ENCODE measurements at regions not wholly inside any gene's neighbourhood (a gene's known extent, or its start where the extent isn't known, plus 50 kb on each side); places are given as distances from the start of the nearest gene placed in this dataset.

GRCh38 chr18:24985586-24985985 lies 366.4 kb downstream of the ZNF521 start:
- ATAC-seq (no peak), DNase-seq (ENCODE audit: low spot score) (no peak)
- intact Hi-C loops (cut with DNase I), result no loop called here

GRCh38 chr18:24986666-24987302 lies 365.2 kb downstream of the ZNF521 start:
- intact Hi-C loops (cut with DNase I), result no loop called here
- no peak for ATAC-seq

DNA sequence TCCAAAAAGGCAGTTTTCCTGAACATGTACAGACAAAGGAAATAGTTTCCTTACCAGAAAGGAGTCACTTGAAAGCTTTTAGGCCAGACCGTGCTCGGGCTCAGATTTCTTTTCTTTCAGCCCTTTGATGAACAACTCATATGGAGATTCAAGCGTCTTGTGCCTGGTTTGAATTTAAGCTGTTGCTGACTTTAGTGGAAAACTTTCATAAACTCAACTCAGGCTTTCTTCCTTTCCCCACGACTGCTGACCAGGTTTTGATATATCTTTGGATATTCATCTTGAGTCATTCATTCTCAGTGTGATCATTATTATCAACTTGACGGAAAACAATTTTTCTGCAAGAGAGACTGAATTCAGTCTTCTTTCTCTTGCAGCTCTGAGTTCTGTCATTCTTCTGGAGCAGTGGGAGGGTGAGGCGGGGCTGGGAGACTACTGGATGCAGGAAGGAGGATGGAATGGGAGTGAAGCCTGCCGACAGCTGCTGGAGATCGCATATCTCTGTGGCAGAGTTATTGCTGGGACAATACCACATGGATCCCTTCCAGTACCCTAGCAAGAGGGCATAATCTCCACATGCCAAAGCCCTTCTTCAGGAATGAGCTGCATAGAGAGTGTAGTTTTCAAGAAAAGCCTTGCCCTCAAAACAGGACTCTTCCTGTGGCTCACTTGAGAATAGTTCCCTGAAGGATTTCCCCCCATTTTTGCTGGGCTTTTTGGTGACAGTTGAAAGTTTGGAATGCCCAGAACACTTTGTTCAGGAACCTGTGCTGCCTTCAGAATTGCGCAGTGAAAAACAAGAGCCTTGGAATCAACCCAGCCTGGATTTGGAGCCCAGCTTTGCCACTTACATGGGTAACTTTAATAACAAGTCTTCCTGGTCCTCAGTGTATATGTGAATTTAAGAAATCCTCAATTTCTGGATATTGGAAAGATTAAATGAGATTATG lies 364.4 kb downstream of the ZNF521 start:
- intact Hi-C loops (cut with DNase I), result no loop called here
- no peak for DNase-seq (ENCODE audit: low spot score)

More at GRCh38 chr18:24986666-24987302, 365.2 kb downstream of the ZNF521 start:
- DNase-seq (ENCODE audit: low spot score), result no peak

DNA sequence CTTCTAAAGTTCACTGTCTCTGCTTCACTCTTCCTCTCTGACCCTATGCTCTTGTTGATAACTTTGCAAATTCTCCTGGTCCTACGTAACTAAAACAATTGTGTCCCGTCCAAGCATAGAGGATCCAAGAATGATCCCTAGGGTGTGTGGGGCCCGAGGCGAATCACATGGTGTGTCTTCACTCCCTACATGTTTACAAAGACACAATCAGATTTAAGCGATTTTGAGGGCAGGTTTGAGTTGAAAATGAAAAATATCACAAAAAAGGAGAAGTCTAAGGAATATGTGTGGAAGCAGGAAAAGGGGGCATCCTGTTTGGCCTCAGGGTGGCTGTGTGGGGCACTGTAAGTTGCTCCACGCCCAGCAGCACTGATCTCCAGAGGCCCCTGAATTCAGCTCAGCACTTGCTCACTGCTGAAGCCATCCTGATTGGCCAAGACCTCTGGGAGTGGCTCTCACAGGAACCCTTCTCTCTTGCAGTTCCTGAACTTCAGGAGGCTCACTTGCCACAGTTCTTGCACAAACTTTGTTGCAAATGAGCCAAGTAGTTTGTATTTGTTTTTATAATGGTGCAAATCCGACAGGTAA lies 363.6 kb downstream of the ZNF521 start:
- intact Hi-C loops (cut with DNase I), result no loop called here
- DNase-seq (ENCODE audit: low spot score), result no peak
- peak; percentile 91 for ATAC-seq

More for the DNA sequence above, 364.4 kb downstream of the ZNF521 start:
- ATAC-seq, result peak; percentile 50

- no peak for ATAC-seq
- intact Hi-C loops (cut with DNase I), result no loop called here
- DNase-seq (ENCODE audit: low spot score), result no peak
These were observed 362.0 kb downstream of the ZNF521 start for GRCh38 chr18:24989760-24990593.

GRCh38 chr18:24990671-24991134 lies 361.3 kb downstream of the ZNF521 start:
- intact Hi-C loops (cut with DNase I), result no loop called here
- DNase-seq (ENCODE audit: low spot score) (no peak), ATAC-seq (no peak)

DNA sequence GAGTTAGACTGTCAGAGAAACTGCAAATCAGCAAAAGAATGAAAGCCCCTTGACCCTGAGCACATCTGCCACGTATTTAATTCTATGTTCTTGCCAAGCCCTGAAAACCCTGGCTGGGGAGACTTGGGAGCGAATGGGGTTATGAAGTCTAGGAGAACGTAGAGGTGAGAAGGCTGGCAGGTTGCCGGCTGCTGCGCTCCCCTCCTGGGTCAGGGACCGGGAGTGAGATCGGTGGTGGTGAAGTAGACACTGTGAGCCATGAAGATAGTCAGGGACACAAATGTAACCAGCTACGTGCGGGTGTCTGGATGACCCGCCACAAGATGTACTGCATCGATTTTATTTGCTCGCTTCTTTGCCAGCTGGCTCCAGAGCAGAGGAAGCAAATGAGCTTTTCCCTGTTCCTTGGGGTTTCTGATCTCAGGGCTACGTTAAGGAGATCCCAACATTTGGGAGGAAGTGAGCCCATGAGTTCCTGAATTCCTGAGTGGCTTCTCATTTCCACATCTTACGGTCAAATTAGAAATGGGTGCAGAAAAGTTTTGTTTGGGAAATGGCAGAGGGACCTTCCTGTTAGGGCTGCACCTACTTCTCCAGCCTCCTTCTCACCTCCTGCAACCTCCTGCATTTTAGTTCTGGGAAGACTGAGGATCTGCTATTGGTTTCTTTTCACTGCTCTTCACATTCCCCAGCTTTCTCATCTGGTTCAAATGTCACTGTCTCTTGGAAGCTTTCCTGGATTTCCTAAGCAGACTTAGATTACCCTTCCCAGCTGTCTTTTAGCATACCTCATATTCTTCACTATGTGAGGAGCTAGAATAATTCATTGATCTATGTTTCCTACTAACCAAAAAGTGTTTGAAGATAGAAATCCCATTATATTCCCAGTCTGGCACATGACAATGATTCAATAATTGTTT lies 360.6 kb downstream of the ZNF521 start:
- DNase-seq (ENCODE audit: low spot score), result no peak
- ATAC-seq, result peak; percentile 4
- intact Hi-C loops (cut with DNase I), result no loop called here

DNA sequence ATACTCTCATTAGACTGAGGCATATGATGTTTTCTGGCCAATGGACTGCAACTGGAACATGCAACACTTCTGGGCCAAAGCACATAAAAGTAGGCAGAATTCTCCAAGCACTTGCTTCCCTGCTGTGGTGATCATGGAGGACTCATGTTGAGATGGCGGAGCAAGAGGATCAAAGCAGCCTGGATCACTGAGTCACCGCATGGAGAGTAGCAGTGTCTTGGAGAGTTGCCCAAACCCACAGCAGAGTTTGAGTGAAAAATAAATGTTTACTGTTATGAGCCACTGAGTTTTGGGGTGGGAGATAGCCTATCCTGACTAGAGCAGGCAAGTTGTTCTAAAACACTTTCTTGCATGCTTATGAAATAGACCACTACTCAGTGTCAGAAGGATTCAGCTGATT lies 359.5 kb downstream of the ZNF521 start:
- no peak for DNase-seq (ENCODE audit: low spot score)
- intact Hi-C loops (cut with DNase I), result no loop called here
- no peak for ATAC-seq

DNA sequence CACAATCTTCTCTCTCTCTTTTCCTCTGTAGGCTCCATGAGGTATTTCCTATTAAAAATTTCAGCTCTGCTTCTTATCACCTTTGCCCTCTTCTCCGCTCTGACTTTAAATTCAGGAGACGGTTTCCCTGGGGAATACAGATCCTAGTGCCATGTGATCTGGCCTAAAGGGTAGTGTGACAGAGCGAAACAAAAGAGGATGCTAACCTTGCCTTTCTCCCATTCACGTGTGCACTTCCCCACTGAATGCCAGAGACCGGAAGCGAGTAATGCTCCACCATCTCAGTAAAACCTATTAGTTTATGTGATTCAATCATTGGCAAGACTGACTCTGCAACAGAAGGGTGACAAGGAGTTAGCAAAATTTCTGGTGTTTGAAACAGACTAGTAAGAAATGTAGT lies 358.3 kb downstream of the ZNF521 start:
- ATAC-seq (no peak), DNase-seq (ENCODE audit: low spot score) (no peak)
- intact Hi-C loops (cut with DNase I), result no loop called here

GRCh38 chr18:24995056-24995455 lies 356.9 kb downstream of the ZNF521 start:
- DNase-seq (ENCODE audit: low spot score), result no peak
- ATAC-seq, result no peak
- intact Hi-C loops (cut with DNase I), result no loop called here

DNA sequence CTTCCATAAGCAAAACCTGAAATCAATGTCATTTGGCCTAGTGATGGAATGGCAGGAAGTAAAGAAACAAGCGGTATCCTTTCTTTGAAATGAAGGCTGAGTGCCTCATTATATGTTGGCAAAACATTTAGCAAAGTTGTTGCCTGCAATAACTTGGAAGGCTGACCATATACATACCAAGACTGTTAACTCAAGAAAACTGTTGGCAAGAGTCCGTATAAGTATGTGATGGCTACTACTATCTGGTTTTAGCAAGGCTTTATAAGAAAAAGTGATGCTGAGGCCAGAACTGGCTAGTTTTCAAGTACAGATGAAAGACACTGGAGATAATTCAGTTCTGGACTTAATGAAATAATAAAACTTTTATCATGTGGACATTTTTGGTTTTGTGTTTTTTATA lies 356.2 kb downstream of the ZNF521 start:
- intact Hi-C loops (cut with DNase I), result no loop called here
- DNase-seq (ENCODE audit: low spot score), result no peak
- ATAC-seq, result no peak

DNA sequence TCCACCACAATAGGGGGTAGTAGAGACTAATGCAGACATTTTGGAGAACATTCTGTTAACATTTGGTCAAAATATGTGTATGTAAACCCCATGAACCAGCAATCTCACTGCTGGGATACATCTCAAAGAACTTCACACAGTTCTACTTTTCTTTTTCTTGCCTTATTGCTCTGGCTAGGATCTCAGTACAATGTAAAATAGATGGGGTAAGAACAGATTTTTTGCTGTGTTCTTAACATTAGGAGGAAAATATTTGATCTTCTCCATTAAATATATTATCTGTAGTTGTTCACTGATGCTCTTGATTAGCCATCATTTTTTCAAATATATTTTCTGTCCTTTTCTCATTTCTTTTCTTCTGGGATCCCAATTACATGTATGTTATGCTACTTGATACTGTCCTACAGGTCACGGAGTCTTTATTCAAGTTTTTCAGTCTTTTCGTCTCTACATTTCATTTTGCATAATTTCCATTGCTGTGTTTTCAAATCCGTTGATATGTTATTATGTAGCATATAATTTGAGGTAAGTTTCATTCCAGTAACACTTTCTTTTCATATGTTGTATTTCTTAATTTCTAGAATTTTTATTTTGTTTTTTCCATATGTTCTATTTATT lies 352.2 kb downstream of the ZNF521 start:
- DNase-seq (ENCODE audit: low spot score), result no peak
- intact Hi-C loops (cut with DNase I), result no loop called here

DNA sequence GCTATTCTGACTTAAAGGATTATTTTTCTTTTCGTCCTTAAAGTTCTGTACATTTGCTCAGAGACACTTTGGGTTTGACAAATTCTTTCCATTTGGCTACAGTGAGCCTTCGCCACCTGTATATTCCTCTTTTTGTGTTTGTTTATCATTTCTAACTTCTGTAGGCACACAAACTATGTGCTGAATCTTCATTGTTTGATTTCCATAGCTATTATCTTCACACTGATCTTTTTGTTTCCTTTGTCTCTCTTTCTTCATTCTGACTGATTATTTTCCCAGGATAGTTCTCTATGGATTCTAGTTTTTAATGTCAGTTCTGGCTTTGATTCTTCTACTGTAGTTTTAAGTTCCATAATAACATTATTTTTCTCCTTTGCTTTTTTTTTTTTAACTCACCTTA lies 350.2 kb downstream of the ZNF521 start:
- DNase-seq (ENCODE audit: low spot score), result no peak
- intact Hi-C loops (cut with DNase I), result no loop called here
- no peak for ATAC-seq

More for the DNA sequence above, 352.2 kb downstream of the ZNF521 start:
- ATAC-seq, result no peak

DNA sequence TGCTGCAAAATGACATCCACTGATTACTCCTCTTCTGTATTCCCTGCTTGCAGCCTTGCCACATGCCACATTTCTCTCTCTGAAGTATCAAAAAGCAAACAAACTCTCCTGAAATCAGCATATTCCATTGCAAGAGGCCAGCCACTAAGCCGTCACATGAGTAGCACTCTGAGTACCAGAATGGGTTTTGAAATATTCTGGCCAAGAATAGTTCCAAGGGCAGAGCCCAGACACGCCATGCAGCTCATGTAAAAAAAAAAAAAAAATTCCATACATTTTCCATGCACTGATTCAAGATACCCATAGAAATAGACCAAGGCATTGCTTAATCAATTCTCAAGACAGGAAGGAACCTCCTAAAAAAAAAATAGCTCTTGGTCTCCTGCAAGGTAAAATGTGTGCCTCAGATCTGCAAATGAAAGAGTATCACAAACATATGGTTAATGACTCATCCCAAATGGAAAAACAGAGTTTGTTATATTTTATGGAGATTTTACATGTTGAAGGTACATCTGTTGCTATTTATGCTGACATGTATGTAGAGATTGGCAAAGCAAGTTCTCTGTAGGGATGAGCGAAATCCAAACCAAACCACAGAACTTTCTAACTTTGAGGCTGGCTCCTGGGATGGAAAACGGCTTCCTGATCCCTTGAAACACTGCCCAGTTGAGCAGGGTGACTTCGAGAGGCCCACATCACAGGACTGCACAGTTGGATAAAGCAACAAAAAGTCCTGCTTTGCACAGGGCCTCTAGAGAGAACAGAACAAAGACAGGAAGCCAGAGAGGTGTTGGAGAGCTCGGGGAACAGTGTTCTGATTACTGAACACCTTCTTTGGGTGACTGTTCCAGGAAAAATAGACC lies 346.2 kb downstream of the ZNF521 start:
- DNase-seq (ENCODE audit: low spot score) (no peak), ATAC-seq (peak; percentile 53)
- intact Hi-C loops (cut with DNase I), result no loop called here

GRCh38 chr18:25010623-25011374 lies 341.2 kb downstream of the ZNF521 start:
- intact Hi-C loops (cut with DNase I), result no loop called here
- ATAC-seq, result no peak

More at GRCh38 chr18:25010623-25011374, 341.2 kb downstream of the ZNF521 start:
- no peak for DNase-seq (ENCODE audit: low spot score)

Data from sciatic nerve (tissue), 2 donors.